ENCODE measurements at regions not wholly inside any gene's neighbourhood (a gene's known extent, or its start where the extent isn't known, plus 50 kb on each side); places are given as distances from the start of the nearest gene placed in this dataset.

DNA sequence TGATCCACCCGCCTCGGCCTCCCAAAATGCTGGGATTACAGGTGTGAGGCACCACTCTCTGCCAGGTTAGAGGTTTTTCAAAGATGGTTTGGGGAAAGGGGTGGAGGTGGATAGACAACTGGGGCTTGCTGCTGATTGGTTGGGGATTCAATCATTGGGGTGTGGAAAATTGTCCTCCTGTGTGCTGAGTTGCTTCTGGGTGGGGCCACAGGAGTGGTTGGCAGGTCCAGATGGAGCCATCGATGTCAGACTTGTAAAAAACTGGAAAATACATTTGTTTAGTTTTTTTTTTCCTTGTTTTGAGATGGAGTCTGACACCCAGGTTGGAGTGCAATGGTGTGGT lies 61.9 kb upstream of the CLINT1 start:
- TF ChIP-seq, protein P1, sequence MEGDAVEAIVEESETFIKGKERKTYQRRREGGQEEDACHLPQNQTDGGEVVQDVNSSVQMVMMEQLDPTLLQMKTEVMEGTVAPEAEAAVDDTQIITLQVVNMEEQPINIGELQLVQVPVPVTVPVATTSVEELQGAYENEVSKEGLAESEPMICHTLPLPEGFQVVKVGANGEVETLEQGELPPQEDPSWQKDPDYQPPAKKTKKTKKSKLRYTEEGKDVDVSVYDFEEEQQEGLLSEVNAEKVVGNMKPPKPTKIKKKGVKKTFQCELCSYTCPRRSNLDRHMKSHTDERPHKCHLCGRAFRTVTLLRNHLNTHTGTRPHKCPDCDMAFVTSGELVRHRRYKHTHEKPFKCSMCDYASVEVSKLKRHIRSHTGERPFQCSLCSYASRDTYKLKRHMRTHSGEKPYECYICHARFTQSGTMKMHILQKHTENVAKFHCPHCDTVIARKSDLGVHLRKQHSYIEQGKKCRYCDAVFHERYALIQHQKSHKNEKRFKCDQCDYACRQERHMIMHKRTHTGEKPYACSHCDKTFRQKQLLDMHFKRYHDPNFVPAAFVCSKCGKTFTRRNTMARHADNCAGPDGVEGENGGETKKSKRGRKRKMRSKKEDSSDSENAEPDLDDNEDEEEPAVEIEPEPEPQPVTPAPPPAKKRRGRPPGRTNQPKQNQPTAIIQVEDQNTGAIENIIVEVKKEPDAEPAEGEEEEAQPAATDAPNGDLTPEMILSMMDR (conservative IDR thresholded peaks at IDR 0.05; ENCODE audit: low read depth, low read length): no peak
- TF ChIP-seq EZH2phosphoT487 (IDR thresholded peaks at IDR 0.05; ENCODE audit: borderline replicate concordance, low read length) (no peak), EZH2 (IDR thresholded peaks at IDR 0.05; ENCODE audit: low read length, unreplicated experiment) (no peak)
- Histone ChIP-seq H3F3A (ENCODE audit: low read length, unreplicated experiment) (no peaks in the 10 kb centered on the region), H3K36me3 (ENCODE audit: low read depth, low read length) (no peaks in the 10 kb centered on the region), H3K4me1 (ENCODE audit: insufficient read depth, low read length) (0 out of 2 replicates have a peak, but pooled peaks cover 2% of the 10 kb centered on the region), H3K27ac (ENCODE audit: low read length) (no peak overlapping the region), H3K4me3 (ENCODE audit: low read length) (no peak overlapping the region), H3K9me2 (replicated peaks; ENCODE audit: low read length) (no peaks in the 10 kb centered on the region), H3K79me2 (ENCODE audit: low read length) (no peaks in the 10 kb centered on the region), H2AFZ (ENCODE audit: low read length) (no peak overlapping the region), H4K20me1 (ENCODE audit: low read length) (no peaks in the 10 kb centered on the region), H3K27me3 (ENCODE audit: low read length) (no peaks in the 10 kb centered on the region), H3K4me2 (ENCODE audit: low read length) (no peak overlapping the region), H3K9me3 (ENCODE audit: low read length) (no peaks in the 10 kb centered on the region), H3K9ac (ENCODE audit: low read length) (no peak overlapping the region)
- no TSS peak for BruUV-seq (replicated peaks)
- ATAC-seq (no peak), DNase-seq (no peak)
- ChIA-PET CTCF (no interaction called here), POLR2A (ENCODE audit: unreplicated experiment) (no interaction called here)
- intact Hi-C loops (cut with micrococcal nuclease): no loop called here

DNA sequence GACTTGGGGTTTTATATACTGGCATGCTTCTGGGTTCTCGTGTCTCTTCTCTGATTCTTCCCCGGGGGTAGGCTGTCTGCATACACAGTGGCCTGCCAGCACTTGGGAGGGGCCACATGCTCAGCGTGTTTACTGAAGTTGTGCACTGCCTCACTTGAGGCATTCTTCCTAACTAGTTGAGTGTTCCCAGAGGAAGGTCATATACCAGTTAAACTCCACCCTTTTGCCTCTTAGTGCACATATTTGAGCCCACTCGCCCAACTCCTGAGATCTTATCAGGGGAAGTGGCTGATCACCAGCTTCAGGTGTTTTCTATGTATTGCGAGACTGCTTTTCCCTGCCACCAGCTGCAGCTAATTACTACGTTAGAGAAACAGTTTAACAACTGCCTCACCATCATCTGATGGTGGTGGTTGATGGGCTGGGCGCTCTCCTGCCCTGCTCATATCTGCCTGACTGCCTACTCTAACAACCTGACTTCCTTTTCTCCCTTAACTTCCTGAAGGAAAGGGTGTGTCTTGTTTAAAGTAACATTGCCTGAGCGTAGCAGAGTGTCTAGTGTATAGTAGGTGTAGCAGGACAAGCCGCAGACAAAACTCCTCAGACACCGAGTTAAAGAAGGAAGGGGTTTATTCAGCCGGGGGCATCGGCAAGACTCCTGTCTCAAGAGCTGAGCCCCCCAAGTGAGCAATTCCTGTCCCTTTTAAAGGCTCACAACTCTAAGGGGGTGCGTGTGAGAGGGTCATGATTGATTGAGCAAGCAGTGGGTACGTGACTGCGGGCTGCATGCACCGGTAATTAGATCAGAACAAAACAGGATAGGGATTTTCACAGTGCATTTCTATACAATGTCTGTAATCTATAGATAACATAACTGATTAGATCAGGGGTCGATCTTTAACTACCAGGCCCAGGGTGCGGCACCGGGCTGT lies 60.1 kb upstream of the CLINT1 start:
- H3K36me3 ChIP-seq (ENCODE audit: low read depth, low read length): no peaks in the 10 kb centered on the region
- no TSS peak for BruUV-seq (replicated peaks)
- H2AFZ ChIP-seq (ENCODE audit: low read length): no peak overlapping the region; the same call in 1 of the 2 replicates
- DNase-seq: no peak
- H3F3A ChIP-seq (ENCODE audit: low read length, unreplicated experiment): no peaks in the 10 kb centered on the region
- H3K4me1 ChIP-seq (ENCODE audit: insufficient read depth, low read length): 0 out of 2 replicates have a peak, but pooled peaks cover 2% of the 10 kb centered on the region
- TF ChIP-seq EZH2 (IDR thresholded peaks at IDR 0.05; ENCODE audit: low read length, unreplicated experiment): no peak
- no peak for TF ChIP-seq EZH2phosphoT487 (IDR thresholded peaks at IDR 0.05; ENCODE audit: borderline replicate concordance, low read length)
- no peaks in the 10 kb centered on the region for H4K20me1 ChIP-seq (ENCODE audit: low read length)
- H3K27me3 ChIP-seq (ENCODE audit: low read length): no peaks in the 10 kb centered on the region
- H3K4me2 ChIP-seq (ENCODE audit: low read length): no peak overlapping the region
- ChIA-PET POLR2A (ENCODE audit: unreplicated experiment) (no interaction called here), CTCF (no interaction called here)
- intact Hi-C loops (cut with micrococcal nuclease): loop anchor here (1.0 kb wide), 4 partner anchors 64 to 157 kb away; no protein-coding TSS in a partner anchor
- H3K79me2 ChIP-seq (ENCODE audit: low read length): no peaks in the 10 kb centered on the region
- ATAC-seq: no peak
- no peak overlapping the region for H3K4me3 ChIP-seq (ENCODE audit: low read length)
- no peak overlapping the region for H3K9ac ChIP-seq (ENCODE audit: low read length)
- H3K27ac ChIP-seq (ENCODE audit: low read length): no peak overlapping the region
- H3K9me3 ChIP-seq (ENCODE audit: low read length): no peaks in the 10 kb centered on the region
- no peaks in the 10 kb centered on the region for H3K9me2 ChIP-seq (replicated peaks; ENCODE audit: low read length)

DNA sequence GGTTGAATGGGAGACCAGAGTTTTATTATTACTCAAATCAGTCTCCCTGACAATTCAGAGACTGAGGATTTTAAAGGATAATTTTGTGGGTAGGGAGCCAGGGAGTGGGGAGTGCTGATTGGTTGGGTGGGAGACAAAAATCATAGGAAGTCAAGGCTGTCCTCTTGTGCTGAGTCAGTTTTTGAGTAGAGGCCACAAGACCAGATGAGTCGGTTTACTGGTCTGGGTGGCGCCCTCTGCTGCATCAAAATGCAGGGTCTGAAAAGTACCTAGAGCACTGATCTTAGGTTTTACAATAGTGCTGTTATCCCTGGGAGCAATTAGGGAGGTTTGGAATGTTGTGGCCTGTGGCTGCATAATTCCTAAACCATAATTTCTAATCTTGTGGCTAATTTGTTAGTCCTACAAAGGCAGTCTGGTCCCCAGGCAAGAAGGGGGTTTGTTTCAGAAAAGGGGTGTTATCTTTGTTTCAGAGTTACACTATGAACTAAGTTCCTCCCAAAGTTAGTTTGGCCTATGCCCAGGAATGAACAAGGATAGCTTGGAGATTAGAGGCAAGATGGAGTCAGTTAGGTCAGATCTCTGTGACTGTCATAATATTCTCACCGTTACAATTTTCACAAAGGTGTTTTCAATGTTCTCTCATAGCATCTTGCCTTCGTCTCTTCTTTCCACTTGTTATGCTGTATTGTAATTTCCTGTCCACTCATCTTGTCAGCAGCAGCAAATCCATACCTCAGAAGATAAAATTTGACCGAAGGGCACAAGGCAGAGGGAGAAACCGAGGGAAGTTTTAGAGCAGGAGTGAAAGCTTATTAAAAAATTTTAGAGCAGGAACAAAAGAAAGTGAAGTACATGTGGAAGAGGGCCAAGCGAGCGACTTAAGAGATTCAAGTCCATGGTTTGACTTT lies 59.2 kb upstream of the CLINT1 start:
- no peak overlapping the region for H3K4me3 ChIP-seq (ENCODE audit: low read length)
- H3K4me1 ChIP-seq (ENCODE audit: insufficient read depth, low read length): 0 out of 2 replicates have a peak, but pooled peaks cover 3% of the 10 kb centered on the region
- no peak overlapping the region for H3K27ac ChIP-seq (ENCODE audit: low read length)
- BruUV-seq (replicated peaks): no TSS peak
- H3K4me2 ChIP-seq (ENCODE audit: low read length): no peak overlapping the region
- ChIA-PET POLR2A (ENCODE audit: unreplicated experiment) (no interaction called here), CTCF (no interaction called here)
- H3K27me3 ChIP-seq (ENCODE audit: low read length): no peaks in the 10 kb centered on the region
- no peaks in the 10 kb centered on the region for H3K9me2 ChIP-seq (replicated peaks; ENCODE audit: low read length)
- peak overlapping the region; percentile 15; the same call in 1 of the 2 replicates for H2AFZ ChIP-seq (ENCODE audit: low read length)
- ATAC-seq: peak; percentile 95
- no peaks in the 10 kb centered on the region for H3F3A ChIP-seq (ENCODE audit: low read length, unreplicated experiment)
- intact Hi-C loops (cut with micrococcal nuclease): loop anchor here (1.0 kb wide), 4 partner anchors 63 to 156 kb away; no protein-coding TSS in a partner anchor
- no peaks in the 10 kb centered on the region for H3K9me3 ChIP-seq (ENCODE audit: low read length)
- TF ChIP-seq EZH2 (IDR thresholded peaks at IDR 0.05; ENCODE audit: low read length, unreplicated experiment): no peak
- no peak for TF ChIP-seq EZH2phosphoT487 (IDR thresholded peaks at IDR 0.05; ENCODE audit: borderline replicate concordance, low read length)
- TF ChIP-seq, protein P1 (conservative IDR thresholded peaks at IDR 0.05; ENCODE audit: low read depth, low read length): peak; percentile 92
- H3K79me2 ChIP-seq (ENCODE audit: low read length): no peaks in the 10 kb centered on the region
- peak; percentile 92 for DNase-seq
- H3K36me3 ChIP-seq (ENCODE audit: low read depth, low read length): no peaks in the 10 kb centered on the region
- no peak overlapping the region for H3K9ac ChIP-seq (ENCODE audit: low read length)
- no peaks in the 10 kb centered on the region for H4K20me1 ChIP-seq (ENCODE audit: low read length)

All from PC-3 (cell line).